NB4 (cell line): ENCODE measurements at regions not wholly inside any gene's neighbourhood (a gene's known extent, or its start where the extent isn't known, plus 50 kb on each side); places are given as distances from the start of the nearest gene placed in this dataset.

Source experiments
- DNase-seq: peaks from one replicate; pipeline ENCODE4 v3.0.0; 2010; ENCODE audit warnings: low read depth
- H3K4me3 ChIP-seq: one replicate; pipeline ENCODE4 v1.5.1; 2011; ENCODE audit warnings: mild to moderate bottlenecking, low read depth, low read length, moderate library complexity
- MYC ChIP-seq: IDR thresholded peaks from 2 replicates; pipeline ENCODE4 v1.6.1; 2011; ENCODE audit warnings: low read depth, low read length
- POLR2A ChIP-seq: IDR thresholded peaks from 2 replicates; pipeline ENCODE4 v1.6.1; 2011; ENCODE audit warnings: mild to moderate bottlenecking; ENCODE audit not compliant: insufficient read length; ENCODE audit errors: extremely low read depth
- TF ChIP-seq, protein P1 (sequence below): IDR thresholded peaks from 2 replicates; pipeline ENCODE4 v1.6.1; 2011; ENCODE audit warnings: low read depth, low read length
- TF ChIP-seq, protein P2 (sequence below): IDR thresholded peaks from one replicate; pipeline ENCODE4 v1.5.1; 2012; ENCODE audit warnings: low read depth, low read length

DNA sequence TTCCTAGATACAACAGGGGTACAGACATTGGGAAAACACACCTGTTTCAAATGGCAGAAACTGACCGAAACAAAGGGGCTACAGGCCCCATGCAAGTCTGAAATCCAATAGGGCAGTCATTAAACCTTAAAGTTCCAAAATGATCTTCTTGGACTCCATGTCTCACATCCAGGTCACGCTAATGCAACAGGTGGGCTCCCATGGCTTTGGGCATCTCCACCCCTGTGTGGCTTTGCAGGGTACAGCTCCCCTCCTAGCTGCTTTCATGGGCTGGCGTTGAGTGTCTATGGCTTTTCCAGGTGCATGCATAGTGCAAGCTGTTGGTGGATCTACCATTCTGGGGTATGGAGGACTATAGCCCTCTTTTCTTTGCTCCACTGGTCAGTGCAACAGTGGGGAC is 248.1 kb upstream of the RHOBTB1 start:
- TF ChIP-seq POLR2A (no peak), MYC (no peak)
- TF ChIP-seq, protein P1, sequence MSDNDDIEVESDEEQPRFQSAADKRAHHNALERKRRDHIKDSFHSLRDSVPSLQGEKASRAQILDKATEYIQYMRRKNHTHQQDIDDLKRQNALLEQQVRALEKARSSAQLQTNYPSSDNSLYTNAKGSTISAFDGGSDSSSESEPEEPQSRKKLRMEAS: no peak
- DNase-seq: no peak
- H3K4me3 ChIP-seq: no peak overlapping the region

DNA sequence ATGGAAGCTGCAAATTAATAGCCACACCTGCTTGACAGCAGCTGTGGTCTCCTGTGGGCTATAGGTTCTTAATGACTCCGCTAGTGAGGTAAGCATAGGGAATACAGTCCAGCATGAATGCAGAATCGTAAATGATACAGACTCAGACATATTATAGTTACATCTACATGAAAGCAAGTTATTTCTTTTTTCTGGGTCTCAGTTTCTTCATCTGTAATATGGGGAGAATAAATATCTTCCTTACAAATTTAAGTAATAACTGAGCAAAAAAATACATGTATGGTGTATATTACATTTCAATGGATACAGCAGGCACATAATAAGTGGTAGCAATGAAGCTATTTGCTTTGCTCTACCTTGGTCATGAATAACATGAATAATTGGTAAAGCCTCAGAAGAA is 245.9 kb upstream of the RHOBTB1 start:
- no peak for DNase-seq
- H3K4me3 ChIP-seq: no peak overlapping the region
- TF ChIP-seq, protein P1: no peak
- TF ChIP-seq POLR2A: no peak
- TF ChIP-seq MYC: no peak
- TF ChIP-seq, protein P2, sequence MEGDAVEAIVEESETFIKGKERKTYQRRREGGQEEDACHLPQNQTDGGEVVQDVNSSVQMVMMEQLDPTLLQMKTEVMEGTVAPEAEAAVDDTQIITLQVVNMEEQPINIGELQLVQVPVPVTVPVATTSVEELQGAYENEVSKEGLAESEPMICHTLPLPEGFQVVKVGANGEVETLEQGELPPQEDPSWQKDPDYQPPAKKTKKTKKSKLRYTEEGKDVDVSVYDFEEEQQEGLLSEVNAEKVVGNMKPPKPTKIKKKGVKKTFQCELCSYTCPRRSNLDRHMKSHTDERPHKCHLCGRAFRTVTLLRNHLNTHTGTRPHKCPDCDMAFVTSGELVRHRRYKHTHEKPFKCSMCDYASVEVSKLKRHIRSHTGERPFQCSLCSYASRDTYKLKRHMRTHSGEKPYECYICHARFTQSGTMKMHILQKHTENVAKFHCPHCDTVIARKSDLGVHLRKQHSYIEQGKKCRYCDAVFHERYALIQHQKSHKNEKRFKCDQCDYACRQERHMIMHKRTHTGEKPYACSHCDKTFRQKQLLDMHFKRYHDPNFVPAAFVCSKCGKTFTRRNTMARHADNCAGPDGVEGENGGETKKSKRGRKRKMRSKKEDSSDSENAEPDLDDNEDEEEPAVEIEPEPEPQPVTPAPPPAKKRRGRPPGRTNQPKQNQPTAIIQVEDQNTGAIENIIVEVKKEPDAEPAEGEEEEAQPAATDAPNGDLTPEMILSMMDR: no peak

DNA sequence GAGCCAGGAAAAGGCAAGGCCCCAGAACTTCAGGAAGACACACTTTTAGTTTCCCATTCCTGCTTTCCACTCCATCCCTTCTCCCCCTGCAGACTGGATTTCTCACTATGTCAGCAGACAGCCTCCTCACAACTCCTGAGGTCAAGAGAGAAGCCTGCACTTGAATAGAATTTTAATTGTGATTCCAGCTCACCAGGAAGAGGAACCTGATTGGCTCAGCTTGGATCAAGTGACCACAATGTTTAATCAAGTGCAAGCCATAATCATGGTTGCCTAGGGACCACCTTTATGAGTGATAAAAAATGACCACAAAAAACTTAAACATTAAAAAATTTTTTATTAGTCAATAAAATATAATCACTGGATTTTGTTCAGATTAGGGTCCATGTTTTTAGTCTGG is 244.7 kb upstream of the RHOBTB1 start:
- H3K4me3 ChIP-seq: no peak overlapping the region
- no peak for DNase-seq

DNA sequence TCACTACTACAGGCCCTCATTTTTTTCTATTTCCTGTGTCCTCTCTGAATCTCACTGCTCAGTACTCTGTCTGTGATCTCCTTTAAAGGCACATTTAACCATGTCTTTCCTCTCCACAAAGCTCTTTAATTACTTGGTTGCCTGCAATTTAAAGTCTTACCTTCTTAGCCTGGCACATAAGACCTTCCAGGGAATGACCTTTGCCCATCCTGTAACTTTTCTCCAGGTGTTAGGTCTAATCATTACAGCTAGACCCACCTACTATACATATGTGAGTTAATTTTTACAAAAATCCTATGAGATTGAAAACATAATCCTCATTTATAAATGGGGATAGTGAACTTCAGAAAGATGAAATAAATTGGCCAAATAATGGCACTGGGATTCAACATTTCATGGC is 244.1 kb upstream of the RHOBTB1 start:
- DNase-seq: no peak
- H3K4me3 ChIP-seq: no peak overlapping the region
- TF ChIP-seq, protein P2: no peak
- TF ChIP-seq, protein P1: no peak
- TF ChIP-seq POLR2A (no peak), MYC (no peak)

More for the DNA sequence above, 244.7 kb upstream of the RHOBTB1 start:
- TF ChIP-seq POLR2A: no peak
- TF ChIP-seq MYC: no peak
- TF ChIP-seq, protein P1: no peak
- TF ChIP-seq, protein P2: no peak

DNA sequence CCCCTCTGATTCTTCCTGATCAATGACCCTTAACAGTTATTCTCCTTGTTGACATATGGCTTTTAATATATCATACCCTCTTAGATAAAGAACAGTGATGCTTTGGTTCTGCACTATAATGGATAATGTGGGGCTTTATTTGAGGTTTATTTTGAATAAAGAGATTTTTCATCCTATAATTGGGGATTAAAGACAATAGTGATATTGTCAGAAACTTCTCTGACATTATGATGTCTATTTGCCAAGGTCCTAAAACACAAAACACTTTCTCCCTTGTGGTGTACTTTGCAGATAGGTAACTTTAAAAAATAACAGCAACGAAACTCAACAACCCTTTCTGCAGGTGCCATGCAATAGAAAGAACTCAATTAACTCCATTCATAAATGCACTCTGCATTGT is 243.6 kb upstream of the RHOBTB1 start:
- TF ChIP-seq, protein P2: no peak
- TF ChIP-seq POLR2A (no peak), MYC (no peak)
- TF ChIP-seq, protein P1: no peak
- DNase-seq: no peak
- H3K4me3 ChIP-seq: no peak overlapping the region

DNA sequence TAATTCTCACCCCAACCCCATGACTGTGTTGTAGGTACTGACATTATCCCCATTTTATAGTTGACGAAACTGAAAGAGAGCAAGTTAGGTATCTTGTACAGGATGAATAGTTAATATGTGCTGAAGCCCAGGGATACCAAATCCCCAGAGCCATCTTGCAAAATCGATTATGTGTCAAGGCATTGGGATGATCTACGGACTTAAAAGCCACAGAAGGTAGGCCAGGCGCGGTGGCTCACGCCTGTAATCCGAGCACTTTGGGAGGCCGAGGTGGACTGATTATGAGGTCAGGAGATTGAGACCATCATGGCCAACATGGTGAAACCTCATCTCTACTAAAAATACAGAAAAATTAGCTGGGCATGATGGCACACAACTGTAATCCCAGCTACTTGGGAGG is 242.4 kb upstream of the RHOBTB1 start:
- TF ChIP-seq, protein P1: no peak
- TF ChIP-seq POLR2A (no peak), MYC (no peak)
- TF ChIP-seq, protein P2: no peak
- DNase-seq: no peak
- H3K4me3 ChIP-seq: no peak overlapping the region
